HG03457 (cell line): ENCODE measurements at regions not wholly inside any gene's neighbourhood (a gene's known extent, or its start where the extent isn't known, plus 50 kb on each side); places are given as distances from the start of the nearest gene placed in this dataset.

Experiments
- ATAC-seq: cut with Tn5 transposase; IDR thresholded peaks from one replicate; pipeline ENCODE4 v1.9.1; 2021; ENCODE audit warnings: moderate number of reproducible peaks; ENCODE audit not compliant: unreplicated experiment

GRCh38 chr5:6198531-6198930 lies 179.8 kb downstream of the MED10 start:
- ATAC-seq = no peak

- no peak for ATAC-seq
Measured at GRCh38 chr5:6197427-6197826, 180.9 kb downstream of the MED10 start.

DNA sequence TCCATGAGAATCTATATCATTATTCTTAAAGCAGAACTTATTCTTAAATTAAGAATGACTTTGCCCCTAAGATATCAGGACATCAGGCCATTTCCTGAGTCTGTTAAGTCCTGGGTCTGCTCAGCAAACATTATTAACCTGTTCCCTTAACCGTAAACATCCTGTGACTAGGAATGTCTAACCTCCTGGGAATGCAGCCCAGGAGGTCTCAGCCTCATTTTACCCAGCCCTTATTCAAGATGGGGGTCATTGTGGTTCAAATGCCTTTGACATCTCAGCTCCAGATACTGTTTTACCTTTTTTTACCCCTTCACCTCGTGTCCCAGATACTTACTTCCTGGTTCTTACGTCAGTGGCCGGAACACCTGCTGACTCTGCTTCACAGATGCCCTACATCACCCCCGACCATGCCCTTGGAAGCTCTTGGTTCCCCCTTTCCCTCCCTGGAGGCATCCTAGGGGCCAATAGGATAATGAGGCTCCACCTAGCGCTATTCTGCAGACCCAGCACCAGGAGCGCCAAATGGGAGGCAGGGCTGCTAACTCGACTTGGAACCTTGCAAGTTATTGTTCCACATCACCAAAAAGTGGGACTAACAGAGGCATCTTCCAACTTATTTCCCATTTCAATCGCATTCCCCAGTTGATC lies 182.5 kb downstream of the MED10 start:
- no peak for ATAC-seq

- ATAC-seq = no peak
Measured at GRCh38 chr5:6194906-6195612, 183.3 kb downstream of the MED10 start.

- ATAC-seq = no peak
Measured at GRCh38 chr5:6194261-6194875, 184.0 kb downstream of the MED10 start.

- no peak for ATAC-seq
Measured at GRCh38 chr5:6193310-6193709, 185.0 kb downstream of the MED10 start.

- no peak for ATAC-seq
Measured at GRCh38 chr5:6190838-6191237, 187.5 kb downstream of the MED10 start.

- no peak for ATAC-seq
Measured at GRCh38 chr5:6188976-6189375, 189.4 kb downstream of the MED10 start.

DNA sequence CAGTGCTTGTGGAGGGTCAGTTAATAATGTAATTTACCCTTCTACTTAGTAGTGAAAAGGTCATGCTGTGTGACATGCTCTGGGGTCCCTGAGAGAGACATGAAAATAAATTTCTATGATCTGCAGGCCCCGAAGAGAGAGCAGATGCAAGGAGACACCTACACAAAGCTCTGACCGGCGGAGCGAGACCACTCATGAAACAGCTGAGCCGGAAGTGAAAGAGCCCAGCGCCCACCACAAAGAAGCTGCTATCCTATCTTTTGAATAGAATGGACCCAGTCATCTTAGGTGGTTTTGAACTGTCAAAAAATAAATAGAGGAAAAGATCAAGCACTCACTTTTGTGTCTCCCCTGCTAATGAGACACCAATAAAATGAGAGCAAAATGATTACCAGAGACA lies 190.0 kb downstream of the MED10 start:
- peak; percentile 92 for ATAC-seq

GRCh38 chr5:6187501-6187900 lies 190.8 kb downstream of the MED10 start:
- ATAC-seq = no peak

- no peak for ATAC-seq
Measured at GRCh38 chr5:6185574-6185973, 192.8 kb downstream of the MED10 start.

GRCh38 chr5:6184481-6184880 lies 193.9 kb downstream of the MED10 start:
- ATAC-seq = no peak

GRCh38 chr5:6183391-6184390 lies 194.7 kb downstream of the MED10 start:
- no peak for ATAC-seq

DNA sequence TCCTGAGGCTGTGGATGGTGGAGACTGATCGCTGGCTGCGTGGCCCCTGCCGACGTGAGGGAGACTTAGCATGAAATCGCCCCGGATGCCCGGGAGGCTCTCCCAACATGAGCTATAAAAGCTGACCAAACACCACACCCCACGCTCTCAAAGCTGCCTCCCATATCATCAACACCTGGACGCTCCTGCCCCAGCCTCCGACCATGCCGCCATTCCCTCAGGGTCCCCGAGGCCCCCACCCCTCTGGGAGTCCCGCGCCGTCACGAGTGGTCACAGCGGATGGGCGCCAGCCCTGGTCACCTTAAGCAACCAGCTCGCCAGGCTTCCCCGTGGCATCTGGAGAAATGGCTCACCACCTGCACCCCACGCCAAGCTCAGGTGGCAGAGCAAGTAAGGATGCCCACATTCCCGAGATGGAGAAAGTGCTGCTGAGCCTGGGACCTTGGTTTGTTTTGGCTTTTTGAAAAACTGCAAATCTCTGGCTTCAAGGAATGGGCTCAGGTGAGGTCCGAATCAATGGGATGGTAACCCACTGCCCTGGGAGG lies 196.0 kb downstream of the MED10 start:
- no peak for ATAC-seq

DNA sequence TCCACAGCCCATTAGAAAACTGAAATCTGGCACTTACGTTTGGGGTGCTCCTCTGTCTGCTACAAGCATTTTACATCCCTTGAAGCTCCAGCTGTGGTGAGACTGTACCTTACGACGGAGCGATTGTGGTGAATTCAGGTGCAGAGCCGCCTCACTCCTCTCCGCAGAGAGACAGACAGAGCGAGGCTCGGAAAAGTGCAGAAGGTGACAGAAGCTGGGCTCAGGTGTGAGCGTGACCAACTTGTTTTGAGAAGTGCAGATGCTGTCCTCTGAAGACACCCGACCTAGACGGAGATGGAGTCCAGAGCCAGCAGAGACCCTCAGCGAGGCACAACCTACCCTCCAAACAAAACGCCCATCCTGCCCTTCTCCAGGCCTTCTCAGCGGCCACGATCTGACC lies 196.5 kb downstream of the MED10 start:
- ATAC-seq = no peak

DNA sequence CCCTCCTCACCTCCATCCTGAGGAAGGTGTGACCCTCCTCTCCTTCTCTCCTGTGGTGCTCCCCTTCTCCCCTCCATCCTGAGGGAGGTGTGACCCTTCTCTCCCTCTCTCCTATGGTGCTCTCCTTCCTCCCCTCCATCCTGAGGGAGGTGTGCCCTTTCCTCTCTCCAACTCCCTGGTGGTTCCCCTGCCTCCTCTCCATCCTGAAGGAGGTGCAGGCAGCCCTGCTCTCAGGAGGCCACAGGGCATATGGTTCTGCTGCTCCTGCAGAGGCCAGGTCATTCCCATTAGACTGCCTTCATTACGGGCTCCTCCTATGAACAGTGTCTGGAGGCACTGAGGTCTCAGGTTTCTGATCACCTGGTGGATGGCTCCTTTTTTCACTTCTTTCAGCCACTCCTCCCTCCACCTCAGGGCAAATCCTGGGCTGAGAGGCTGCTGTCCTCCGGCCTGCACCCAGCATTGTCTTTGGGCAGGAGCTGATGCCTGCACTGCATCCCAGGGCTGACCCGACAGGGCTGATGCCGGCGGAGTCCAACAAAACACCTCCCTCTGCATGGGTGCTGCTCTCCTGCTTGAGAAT lies 197.1 kb downstream of the MED10 start:
- no peak for ATAC-seq

DNA sequence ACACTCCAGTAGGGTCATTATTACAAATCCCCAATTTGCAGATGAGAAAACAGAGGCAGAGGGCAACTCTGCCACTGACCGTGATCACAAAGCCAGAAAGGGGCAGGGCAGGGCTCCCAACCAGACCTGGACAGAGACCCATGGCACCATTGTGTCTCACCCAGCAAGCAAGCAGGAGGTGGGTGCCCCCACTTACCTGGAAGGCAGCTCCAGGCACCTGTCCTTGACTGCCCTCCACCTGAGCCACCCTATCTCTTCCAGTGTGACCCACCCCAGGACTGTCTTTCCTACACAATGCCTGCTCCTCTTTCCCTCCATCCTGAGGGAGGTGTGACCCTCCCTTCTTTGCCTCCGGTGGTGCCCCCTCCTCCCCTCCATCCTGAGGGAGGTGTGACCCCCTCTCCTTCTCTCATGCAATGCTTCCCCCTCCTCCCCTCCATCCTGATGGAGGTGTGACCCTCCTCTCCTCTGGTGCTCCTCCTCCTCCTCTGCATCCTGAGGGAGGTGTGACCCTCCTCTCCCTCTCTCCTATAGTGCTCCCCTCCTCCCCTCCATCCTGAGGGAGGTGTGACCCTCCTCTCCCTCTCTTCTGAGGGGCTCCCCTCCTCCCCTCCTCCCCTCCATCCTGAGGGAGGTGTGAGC lies 198.0 kb downstream of the MED10 start:
- no peak for ATAC-seq

GRCh38 chr5:6178846-6179532 lies 199.4 kb downstream of the MED10 start:
- no peak for ATAC-seq

DNA sequence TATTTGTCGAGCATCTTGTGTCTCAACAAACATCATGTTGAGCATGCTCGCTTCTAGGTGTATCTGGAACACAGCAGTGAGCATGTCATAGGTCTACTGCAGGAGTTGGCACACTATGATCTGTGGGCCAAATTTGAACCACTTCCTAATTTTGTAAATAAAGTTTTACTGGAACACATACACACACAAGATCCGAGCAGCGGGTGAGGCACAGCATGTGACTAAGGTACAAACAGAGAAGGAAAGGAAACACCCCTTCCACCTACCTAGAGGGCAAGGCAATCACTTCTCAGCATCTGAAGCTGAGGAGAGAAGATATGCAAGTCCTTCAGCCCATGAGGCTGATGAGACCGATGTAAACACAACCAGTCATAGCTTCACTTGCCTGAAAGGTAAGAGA lies 200.4 kb downstream of the MED10 start:
- ATAC-seq = no peak
